Fibroblast of the conjunctiva (primary cell): ENCODE measurements at regions not wholly inside any gene's neighbourhood (a gene's known extent, or its start where the extent isn't known, plus 50 kb on each side); places are given as distances from the start of the nearest gene placed in this dataset.
"Not testable (repeated sequence)": the region's sequence is repeated elsewhere in the genome, so short reads cannot be mapped to it uniquely, and the experiment has no call there.

Experiments
- DNase-seq: peaks from one replicate; pipeline ENCODE4 v3.0.0-alpha.2; 2010; ENCODE audit warnings: low read depth

GRCh38 chr13:65808061-65808460, 1422.1 kb downstream of the PCDH9 start:
- peak; percentile 18 for DNase-seq

GRCh38 chr13:65803530-65804392, 1426.4 kb downstream of the PCDH9 start:
- no peak for DNase-seq

DNA sequence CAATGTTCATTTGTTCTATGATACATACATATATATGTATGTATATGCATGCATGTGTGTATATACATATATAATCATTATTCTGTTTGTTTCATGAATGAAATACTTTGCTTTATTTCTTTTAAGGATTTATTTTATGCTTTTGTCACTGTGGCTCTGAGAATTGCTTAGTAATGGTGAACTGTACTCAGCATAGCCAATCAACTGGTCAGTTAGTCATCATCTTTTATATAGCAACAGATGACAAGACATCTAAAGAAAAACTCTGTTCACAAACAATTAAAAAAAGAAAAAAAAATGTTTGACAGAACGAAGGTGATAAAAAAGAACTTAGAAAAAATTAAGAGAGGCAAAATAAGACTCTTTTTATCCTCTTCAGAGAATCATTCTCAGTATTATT, 1440.3 kb downstream of the PCDH9 start:
- DNase-seq: no peak

- no peak for DNase-seq
Observed at GRCh38 chr13:65787082-65787481, 1443.1 kb downstream of the PCDH9 start.

DNA sequence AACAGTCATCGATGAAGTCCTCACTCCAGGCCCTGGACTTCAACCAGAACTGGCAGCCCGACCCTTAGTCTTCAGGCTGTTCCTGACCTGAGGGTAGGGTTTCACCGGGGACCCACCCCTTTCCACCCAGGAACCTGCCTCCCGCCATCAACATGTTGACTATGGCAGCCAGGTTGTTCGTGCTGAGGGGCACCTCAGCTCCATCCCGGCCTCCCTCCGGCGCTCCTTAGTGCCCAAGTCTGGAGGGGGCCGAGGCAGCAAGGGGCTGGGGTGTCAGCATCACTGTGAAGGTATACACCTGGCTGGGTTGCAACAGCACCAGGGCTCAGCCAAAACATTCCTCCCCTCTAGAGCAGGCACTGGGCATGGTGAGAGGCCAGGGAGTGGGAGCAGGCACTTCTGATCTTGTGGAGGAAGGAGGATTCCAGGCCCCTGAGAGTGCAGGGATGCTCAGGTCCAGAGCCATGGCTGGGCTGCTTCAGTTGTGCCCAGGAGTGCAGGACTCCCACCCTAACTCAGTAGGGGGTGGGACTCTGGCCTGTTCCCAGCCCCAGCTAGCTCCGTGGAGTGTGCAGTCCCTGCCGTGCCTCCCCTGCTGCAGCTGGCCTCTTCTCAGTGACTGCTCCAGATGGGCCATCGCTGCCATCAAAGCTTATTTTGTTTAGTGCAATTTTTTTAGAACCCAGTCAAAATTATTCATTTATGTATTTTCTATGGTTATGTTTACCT, 1445.9 kb downstream of the PCDH9 start:
- no peak for DNase-seq

DNA sequence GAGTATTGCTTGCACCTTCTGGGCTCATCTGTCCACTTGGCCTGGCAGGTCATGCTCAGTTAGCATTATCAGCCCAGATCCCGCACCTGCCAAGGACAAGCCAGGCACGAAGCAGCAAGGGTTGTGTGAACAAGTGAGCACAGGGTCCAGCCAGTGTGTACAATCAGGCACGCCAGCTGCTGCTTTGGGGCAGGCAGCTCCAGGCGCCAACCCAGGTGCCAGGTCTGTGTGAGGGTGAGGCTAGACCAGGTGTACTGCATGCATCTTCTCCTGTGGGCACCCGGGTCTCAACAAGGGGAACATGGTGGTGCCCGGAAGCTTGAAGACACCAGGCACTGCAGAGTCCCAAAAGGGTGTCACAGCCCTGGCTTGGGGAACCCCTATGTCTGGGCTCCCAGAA, 1446.8 kb downstream of the PCDH9 start:
- no peak for DNase-seq

DNA sequence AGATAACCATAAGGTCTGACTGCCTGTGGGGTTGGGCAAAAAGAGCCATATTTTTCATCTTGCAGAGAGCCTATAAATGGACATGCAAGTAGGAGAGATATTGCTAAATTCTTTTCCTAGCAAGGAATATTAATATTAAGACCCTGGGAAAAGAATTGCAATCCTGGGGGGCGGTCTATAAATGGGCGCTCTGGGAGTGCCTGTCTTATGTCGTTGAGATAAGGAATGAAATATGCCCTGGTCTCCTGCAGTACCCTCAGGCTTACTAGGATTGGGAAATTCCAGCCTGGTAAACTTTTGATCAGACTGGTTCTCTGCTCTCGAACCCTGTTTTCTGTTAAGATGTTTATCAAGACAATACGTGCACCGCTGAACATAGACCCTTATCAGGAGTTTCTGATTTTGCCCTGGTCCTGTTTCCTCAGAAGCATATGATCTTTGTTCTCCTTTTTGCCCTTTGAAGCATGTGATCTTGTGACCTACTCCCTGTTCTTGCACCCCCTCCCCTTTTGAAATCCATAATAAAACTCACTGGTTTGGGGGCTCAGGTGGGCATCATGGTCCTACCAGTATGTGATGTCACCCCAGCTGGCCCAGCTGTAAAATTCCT, 1458.3 kb downstream of the PCDH9 start:
- DNase-seq: not testable (repeated sequence)

- no peak for DNase-seq
Observed at GRCh38 chr13:65768545-65768944, 1461.6 kb downstream of the PCDH9 start.

GRCh38 chr13:65763811-65764210, 1466.3 kb downstream of the PCDH9 start:
- no peak for DNase-seq

DNA sequence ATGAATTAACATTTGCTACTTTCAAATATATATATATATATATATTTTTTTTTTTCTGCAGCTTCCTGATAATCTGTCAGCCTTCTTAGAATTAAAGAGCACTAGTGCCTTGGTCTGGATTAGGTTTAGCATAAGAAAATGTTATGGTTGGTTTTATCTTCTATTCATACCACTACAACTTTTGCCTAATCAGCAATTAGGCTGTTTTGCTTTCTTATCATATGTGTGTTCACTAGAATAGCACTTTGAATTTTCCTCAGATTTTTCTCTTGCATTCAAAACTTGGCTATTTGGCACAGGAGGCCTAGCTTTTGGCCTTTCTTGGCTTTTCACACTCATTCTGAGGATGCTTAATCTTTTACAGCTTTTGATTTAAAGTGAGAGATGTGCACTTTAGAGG, 1468.1 kb downstream of the PCDH9 start:
- no peak for DNase-seq

DNA sequence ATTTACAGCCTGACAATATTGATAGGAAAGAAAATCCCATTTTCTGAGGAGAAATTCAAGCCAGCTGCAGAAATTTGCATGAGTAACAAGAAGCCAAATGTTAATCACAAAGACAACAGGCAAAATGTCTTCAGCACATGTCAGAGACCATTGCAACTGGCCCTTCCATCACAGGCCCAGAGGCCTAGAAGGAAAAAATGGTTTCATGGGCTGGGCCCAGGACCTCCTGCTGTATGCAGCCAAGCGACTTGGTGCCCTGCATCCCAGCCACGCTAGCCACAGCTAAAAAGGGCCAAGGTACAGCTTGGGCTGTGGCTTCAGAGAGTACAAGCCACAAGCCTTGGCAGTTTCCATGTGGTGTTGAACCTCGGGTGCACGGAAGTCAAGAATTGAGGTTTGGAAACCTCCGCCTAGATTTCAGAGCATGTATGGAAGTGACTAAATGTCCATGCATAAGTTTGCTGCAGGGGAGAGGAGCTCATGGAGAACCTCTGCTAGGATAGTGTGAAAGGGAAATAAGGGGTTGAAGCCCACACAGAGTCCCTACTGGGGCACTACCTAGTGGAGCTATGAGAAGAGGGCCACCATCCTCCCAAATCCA, 1474.0 kb downstream of the PCDH9 start:
- no peak for DNase-seq

DNA sequence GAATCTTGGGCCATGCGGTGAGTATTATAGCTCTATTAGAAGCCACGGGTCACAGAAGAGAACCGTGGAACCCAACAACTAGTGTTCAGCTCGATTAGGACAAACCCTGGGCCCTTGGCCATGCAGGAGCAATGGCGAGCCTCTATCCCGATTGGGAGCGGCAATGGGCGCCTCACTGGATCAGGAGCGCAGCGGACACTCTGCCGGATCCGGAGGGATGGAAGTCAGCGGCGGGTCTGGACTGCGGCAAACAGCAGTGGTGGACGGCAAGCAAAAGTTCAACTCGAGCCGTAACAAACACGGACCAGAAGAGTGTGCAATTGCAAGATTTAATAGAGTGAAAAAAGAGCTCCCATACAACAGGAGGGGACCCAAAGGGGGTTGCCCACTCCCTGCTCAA, 1481.9 kb downstream of the PCDH9 start:
- DNase-seq: no peak

DNA sequence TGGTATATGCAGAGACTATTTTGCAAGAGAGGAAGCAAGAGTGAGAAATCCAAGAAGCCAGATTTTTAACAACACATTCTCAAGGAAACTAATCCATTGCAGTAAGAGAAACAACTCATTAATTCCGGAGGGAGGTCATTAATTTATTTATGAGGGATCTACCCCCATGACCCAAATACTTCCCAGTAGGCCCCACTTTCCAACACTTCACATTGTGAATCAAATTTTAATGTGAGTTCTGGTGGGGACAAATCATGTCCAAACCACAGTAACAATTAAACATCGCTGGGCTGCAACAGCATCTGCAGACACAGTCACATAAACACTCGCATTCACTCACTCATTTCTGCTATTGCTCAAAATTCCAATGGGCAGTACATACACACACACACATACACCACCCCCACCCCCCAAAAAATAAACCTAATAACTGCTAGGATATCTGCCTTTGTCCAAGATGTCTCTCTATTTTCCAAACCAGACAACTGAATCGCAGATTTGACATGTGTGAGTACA, 1483.7 kb downstream of the PCDH9 start:
- DNase-seq: no peak

DNA sequence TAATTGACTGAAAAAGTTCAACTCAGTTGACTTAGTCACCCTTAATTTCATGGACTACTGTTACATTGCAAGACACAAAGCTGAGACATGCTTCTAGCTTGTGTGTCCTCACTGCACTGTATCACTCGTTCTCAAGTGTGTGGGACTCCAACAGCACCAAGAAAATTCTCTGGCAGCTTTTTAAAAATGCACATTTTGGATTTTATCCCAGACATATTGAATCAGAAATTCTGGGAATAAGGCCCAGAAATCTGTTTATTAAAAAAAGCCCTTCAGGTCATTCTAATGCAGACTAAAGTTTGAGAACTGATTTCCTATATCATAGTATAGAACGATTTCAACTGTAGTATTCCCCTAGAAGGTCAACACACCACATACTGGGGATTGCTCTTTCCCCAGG, 1485.3 kb downstream of the PCDH9 start:
- peak; percentile 83 for DNase-seq

- no peak for DNase-seq
Observed at GRCh38 chr13:65733110-65733509, 1497.0 kb downstream of the PCDH9 start.

- DNase-seq: no peak
Observed at GRCh38 chr13:65727070-65727469, 1503.1 kb downstream of the PCDH9 start.

- no peak for DNase-seq
Observed at GRCh38 chr13:65725006-65725405, 1505.1 kb downstream of the PCDH9 start.

DNA sequence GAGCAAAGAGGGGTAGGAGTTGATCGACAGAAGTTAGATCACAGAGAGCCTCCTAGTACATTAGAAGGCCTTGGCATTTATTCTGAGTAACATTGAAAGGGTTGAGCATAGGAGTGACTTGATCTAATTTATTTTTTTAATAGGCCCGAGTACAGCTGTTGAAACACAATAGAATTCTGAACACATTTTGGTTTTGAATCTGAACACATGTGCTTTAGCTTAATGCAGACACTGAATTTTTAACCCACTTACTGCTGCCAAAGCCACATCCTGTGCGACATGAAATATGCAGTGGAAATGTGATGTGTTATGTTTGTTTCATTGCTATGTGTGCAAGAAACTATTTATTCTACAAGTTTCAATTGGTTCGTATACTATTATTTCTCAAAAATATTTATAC, 1505.9 kb downstream of the PCDH9 start:
- DNase-seq: peak; percentile 66

DNA sequence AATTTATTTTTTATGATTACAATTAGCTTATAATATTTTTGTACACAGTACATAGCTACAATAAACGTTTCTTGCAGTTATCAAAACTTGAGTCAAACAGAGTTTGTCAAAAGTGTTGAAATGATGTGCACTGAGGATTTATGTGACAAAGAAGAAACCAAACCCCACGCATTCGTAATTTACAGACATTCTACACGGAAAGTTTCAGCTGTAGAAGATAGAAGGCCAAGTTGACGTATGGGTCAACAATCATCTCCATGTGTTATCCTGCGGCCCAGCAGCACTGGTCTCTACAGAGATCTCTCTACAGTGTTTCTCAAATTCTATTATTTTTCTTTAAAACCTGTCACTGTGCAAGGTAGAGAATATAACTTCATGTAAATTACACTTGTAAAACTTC, 1507.6 kb downstream of the PCDH9 start:
- no peak for DNase-seq

GRCh38 chr13:65719831-65720230, 1510.3 kb downstream of the PCDH9 start:
- no peak for DNase-seq

- no peak for DNase-seq
Observed at GRCh38 chr13:65710514-65710913, 1519.6 kb downstream of the PCDH9 start.

GRCh38 chr13:65697843-65698242, 1532.3 kb downstream of the PCDH9 start:
- DNase-seq: no peak
